ENCODE measurements at regions not wholly inside any gene's neighbourhood (a gene's known extent, or its start where the extent isn't known, plus 50 kb on each side); places are given as distances from the start of the nearest gene placed in this dataset.
A peak's percentile ranks its signal among the peaks of the same experiment; 100 is the strongest.
"Not testable (repeated sequence)": the region's sequence is repeated elsewhere in the genome, so short reads cannot be mapped to it uniquely, and the experiment has no call there.

DNA sequence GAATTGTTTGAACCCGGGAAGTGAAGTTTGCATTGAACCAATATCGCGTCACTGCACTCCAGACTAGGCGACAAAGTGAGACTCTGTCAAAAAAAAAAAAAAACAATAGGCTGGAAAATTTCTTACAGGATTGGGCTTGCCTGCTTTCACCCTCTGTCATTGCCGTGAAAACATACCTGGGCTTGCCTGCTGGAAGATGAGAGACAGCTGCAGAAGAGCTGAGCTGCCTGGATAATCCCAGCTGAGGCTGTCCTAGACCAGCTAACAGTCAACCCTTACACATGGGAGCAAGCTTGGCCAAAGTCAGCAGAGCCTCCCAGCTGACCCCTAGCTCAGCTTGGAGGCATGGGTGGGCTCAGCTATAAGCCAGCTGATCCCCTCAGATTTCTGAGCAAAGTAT, 306.2 kb downstream of the CCSER2 start:
- DNase-seq (ENCODE audit: low spot score): no peak

- DNase-seq (ENCODE audit: low spot score): not testable (repeated sequence)
Measured at GRCh38 chr10:84650628-84651027, 322.2 kb downstream of the CCSER2 start.

DNA sequence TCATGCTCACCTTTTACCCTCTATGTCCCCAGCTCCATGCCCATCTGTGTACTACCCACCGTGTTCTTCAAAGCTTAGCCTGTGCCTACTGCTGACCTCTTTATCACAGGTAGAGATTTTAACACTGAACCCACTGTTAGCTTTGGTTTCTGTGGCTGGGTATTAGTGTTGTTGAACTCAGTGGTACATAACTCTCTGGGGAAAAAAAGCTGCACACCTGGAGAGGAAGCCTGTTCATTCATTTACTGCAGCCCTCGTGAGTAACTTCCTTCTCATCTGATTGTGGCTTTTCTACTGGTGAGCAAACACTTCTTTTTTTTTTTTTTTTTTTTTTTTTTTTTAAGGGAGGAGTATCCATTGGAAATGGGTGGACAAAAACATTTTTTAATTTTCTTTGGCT, 326.3 kb downstream of the CCSER2 start:
- no peak for DNase-seq (ENCODE audit: low spot score)

GRCh38 chr10:84659027-84659426, 330.6 kb downstream of the CCSER2 start:
- DNase-seq (ENCODE audit: low spot score): no peak

DNA sequence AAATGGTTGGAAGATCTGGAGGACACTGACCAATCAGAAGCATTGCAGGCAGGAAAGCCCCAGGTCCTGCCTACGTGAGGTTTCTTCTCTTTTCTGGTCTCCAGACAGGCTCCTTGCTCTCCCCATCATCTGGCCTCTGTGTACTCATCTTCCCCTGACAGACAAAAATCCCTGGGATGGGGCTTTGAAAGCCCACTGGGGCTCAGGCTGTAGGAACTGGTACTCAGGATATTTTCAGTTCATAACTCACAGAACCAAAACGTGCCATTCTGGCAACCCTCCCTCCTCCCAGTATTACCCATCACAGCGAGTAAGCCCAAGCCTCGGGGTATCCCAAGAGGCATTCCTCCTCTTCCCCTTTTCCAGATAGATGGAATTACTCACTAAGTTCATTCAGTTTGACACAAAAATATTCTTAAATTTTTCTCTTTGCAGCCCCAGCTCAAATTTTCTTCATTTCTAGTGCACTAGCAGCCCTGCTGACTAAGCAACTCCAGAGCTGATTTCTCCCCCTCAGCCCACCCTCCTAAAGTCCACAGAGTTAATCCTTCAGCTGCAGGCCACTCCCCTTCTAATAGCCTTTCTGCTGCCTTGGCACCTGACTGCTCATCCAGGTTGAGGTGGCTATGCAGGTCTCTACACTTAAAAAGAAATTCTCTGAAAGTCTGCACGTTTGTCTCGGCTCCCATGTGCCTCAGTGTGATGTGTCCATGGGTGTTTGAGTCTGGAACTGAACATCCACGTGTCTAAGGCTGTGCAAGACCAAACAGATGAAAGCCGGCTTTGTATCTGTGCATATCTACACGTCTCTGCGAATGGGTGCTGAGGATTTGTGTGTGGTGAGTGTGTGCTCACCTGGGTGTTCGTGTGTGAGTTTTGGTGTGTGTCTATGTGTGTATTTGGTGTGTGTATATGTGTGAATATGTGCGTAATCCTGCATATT, 331.4 kb downstream of the CCSER2 start:
- no peak for DNase-seq (ENCODE audit: low spot score)

- DNase-seq (ENCODE audit: low spot score): no peak
Measured at GRCh38 chr10:84660450-84661159, 332.2 kb downstream of the CCSER2 start.

DNA sequence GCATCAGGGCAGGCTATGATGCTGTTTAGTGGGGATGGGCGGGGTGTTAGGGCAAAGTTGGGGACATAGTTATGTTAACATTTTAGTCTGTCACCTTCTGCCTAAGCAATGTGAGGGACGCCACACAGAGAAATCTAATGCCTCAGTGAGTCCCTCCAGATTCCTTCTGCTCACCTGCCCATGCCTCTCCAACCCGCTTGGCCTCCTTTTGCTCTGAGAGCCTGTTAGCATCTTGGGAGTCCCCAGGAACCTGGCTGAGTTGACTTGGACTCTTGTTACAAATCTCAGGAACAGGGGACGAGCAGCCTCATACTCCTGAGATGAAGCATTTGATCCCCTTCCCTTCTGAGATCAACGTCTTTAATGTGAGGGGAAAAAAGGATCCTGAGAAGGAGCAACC, 336.8 kb downstream of the CCSER2 start:
- no peak for DNase-seq (ENCODE audit: low spot score)

DNA sequence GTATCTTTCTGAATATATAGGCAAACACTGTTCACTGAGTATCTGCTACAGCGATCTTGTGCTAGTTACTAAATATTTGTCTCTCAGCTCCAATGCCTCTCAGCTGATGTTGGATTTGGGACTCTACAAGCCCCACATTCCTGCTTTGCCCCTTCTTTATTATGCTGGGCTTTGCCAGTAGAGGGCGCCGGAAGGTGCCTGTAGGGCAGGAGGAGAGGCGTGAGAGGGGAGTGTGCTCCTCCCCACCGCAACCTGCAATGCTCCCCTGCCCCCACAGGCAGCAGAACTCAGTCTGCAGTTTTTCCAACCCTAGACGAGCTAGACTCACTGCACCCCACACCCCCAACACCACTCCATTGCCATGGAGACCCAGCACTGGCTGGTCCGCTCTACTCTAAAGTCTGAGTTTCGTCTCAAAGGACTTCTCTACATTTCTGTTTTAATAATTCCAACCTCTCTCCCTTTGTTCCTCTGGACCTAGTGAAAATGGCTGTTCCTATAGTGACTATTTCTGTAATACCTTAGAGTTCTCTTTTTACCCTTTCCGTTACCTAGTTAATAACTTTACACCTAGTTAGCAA, 337.6 kb downstream of the CCSER2 start:
- DNase-seq (ENCODE audit: low spot score): peak; percentile 23

GRCh38 chr10:84668186-84668763, 339.9 kb downstream of the CCSER2 start:
- DNase-seq (ENCODE audit: low spot score): no peak

DNA sequence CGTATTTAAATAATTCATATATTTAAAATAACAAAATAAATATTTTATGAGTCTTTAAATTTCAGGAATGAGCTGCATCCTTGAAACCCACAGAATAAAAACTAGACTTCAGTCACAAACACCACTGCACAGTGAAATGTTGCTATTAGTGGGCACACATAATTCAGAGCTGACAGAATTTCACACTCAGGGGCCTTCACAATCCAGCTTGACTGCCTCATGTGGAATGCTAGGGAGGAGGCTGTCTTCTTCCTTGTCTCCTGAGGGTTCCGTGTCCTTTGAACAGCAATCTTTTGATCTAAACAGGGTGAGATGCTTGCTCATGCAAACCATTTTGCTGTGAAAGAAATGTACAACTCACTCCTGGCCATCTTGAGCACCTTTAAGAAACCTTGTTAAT, 346.7 kb downstream of the CCSER2 start:
- DNase-seq (ENCODE audit: low spot score): no peak

DNA sequence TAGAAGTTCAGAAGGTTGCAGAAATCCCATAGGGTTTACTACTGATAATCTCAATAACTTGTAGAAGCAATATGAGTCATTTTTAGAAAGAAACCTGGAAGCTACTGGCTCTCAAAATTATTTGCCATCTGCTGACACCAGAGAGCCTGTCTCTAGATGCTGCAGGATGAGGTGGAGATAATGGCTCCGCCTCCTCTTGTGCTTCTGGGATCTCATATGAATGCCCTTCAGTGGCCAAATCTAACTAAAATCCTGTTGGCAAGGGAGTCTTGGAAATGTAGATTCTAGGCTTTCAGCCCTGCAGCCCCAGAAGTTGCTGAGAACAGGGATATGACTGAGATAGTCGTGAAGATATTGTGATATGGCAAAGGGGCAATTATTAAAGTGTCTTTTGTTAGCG, 348.1 kb downstream of the CCSER2 start:
- no peak for DNase-seq (ENCODE audit: low spot score)

DNA sequence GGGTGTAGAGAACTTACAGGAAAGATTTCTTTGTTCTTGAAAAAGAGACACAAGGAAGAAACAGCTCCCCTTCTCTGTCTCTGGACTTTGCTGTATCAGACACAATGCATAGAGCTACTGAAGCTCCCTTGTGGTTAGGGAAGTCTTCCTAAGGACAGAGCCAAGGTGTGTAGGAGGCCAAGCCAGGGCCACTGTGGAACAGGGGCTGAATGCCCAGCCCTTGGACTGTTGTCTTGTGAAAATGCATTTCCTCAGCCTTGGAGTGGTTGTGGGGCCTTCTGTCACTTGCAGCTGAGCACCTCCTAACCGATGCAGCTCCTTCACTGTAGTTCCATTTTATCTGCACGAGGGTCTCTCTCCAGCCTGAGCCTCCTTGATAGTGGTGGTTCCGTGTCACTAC, 353.4 kb downstream of the CCSER2 start:
- no peak for DNase-seq (ENCODE audit: low spot score)

- no peak for DNase-seq (ENCODE audit: low spot score)
Measured at GRCh38 chr10:84683550-84683949, 355.2 kb downstream of the CCSER2 start.

- no peak for DNase-seq (ENCODE audit: low spot score)
Measured at GRCh38 chr10:84683980-84684740, 355.8 kb downstream of the CCSER2 start.

DNA sequence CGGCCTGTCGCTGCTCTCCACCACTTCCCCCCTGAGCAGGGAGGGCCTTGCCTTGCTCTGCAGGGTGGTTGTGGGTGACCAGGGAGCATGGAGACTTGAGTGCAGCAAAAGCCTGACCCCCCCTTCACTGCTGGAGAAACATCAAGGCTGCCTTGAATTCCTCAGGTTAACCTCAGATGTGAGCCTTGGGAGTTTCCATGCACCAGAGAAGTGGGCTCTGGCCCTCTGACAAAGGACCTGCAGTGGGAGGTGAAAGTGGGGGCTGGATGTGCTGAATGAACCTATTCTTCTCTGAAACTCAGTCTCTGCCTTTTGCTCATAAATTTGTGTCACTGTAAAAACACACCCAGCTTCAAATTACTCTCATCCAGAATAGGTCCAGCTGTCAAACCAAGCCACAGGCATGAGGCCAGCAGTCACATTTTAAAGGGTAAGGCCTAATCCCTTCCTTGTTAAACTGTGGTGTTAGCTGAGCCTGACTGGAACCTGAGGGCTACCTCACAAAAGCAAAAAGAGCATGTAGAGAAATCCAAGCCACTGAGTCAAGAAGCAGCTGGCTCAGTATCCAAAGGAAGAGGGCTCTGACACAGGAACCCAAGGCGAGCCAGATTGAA, 356.8 kb downstream of the CCSER2 start:
- no peak for DNase-seq (ENCODE audit: low spot score)

- DNase-seq (ENCODE audit: low spot score): no peak
Measured at GRCh38 chr10:84693006-84693405, 364.6 kb downstream of the CCSER2 start.

GRCh38 chr10:84695902-84696301, 367.5 kb downstream of the CCSER2 start:
- DNase-seq (ENCODE audit: low spot score): no peak

DNA sequence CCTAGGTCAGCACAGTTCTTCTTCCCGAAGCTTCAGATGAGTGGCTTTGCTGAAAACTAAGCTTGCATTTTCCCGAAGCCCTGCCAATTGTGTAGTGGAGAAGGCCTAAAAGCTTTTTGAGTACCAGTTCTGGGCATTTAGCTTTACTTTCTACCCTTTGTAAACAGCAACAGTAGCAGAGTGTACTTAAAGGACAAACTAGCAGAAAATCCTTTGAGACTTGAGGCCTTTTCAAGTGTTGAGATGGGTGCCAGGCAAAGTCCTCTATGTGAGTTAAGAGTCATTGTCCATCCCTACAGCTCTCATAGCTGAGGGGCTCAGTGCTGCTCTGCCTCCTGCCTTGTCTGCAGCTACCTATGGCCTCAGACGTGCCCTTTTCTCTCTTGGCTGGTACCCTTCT, 368.2 kb downstream of the CCSER2 start:
- no peak for DNase-seq (ENCODE audit: low spot score)

- no peak for DNase-seq (ENCODE audit: low spot score)
Measured at GRCh38 chr10:84698989-84699388, 370.6 kb downstream of the CCSER2 start.

GRCh38 chr10:84700668-84701369, 372.4 kb downstream of the CCSER2 start:
- DNase-seq (ENCODE audit: low spot score): no peak

GRCh38 chr10:84701370-84701720, 373.0 kb downstream of the CCSER2 start:
- no peak for DNase-seq (ENCODE audit: low spot score)
